ENCODE measurements at regions not wholly inside any gene's neighbourhood (a gene's known extent, or its start where the extent isn't known, plus 50 kb on each side); places are given as distances from the start of the nearest gene placed in this dataset.

GRCh38 chr4:132809298-132810032, 339.6 kb upstream of the PCDH10 start:
- TF ChIP-seq RAD21 (CRISPR knock-in tag; IDR thresholded peaks at IDR 0.05) (no peak), ZNF503 (CRISPR knock-in tag; IDR thresholded peaks at IDR 0.05) (no peak), ZBTB42 (CRISPR knock-in tag; IDR thresholded peaks at IDR 0.05) (no peak), SIN3B (IDR thresholded peaks at IDR 0.05; ENCODE audit: low read length) (no peak), PAWR (CRISPR knock-in tag; IDR thresholded peaks at IDR 0.05; ENCODE audit: borderline replicate concordance) (no peak), DDIT3 (CRISPR knock-in tag; IDR thresholded peaks at IDR 0.05) (no peak), ZNF468 (CRISPR knock-in tag; IDR thresholded peaks at IDR 0.05) (no peak), ZNF510 (CRISPR knock-in tag; IDR thresholded peaks at IDR 0.05; ENCODE audit: low read depth) (no peak), ZNF772 (CRISPR knock-in tag; IDR thresholded peaks at IDR 0.05) (no peak), BRF2 (CRISPR knock-in tag; IDR thresholded peaks at IDR 0.05) (no peak), ZNF138 (CRISPR knock-in tag; IDR thresholded peaks at IDR 0.05; ENCODE audit: low read depth) (no peak), ZNF256 (CRISPR knock-in tag; conservative IDR thresholded peaks at IDR 0.05) (no peak), PLRG1 (conservative IDR thresholded peaks at IDR 0.05) (no peak), SPEN (CRISPR knock-in tag; IDR thresholded peaks at IDR 0.05; ENCODE audit: low read depth) (no peak), ZFX (CRISPR knock-in tag; IDR thresholded peaks at IDR 0.05; ENCODE audit: low read depth) (no peak), ZNF777 (CRISPR knock-in tag; IDR thresholded peaks at IDR 0.05) (no peak), FLYWCH1 (CRISPR knock-in tag; IDR thresholded peaks at IDR 0.05) (no peak), SP140L (CRISPR knock-in tag; IDR thresholded peaks at IDR 0.05; ENCODE audit: borderline replicate concordance) (no peak), REPIN1 (CRISPR knock-in tag; IDR thresholded peaks at IDR 0.05; ENCODE audit: borderline replicate concordance, low read depth) (no peak), CREBL2 (CRISPR knock-in tag; IDR thresholded peaks at IDR 0.05; ENCODE audit: borderline replicate concordance) (no peak)
- WGBS (ENCODE audit: low lambda C conversion rate), result 20% methylated on average over 16 of the region's 16 CpGs
- peak; percentile 86 for ATAC-seq
- H3K9ac ChIP-seq (ENCODE audit: insufficient read depth, low read depth, low read length), result no peak overlapping the region
- no peak overlapping the region for H3K4me3 ChIP-seq (replicated peaks in 1 of 3; ENCODE audit: insufficient read depth in 1 of 3, low read depth in 2 of 3, low read length in 3 of 3)
- H3K4me1 ChIP-seq (ENCODE audit: insufficient read depth, low read length), result no peaks in the 10 kb centered on the region
- intact Hi-C loops (cut with micrococcal nuclease; ENCODE audit: unreplicated experiment), result no loop called here
- in situ Hi-C loops (cut with HindIII; ENCODE audit: extremely low pct_ligation_motif_present, low pct_unique_long_range_greater_than_20kb), result no loop called here
- no peak overlapping the region for H3K27ac ChIP-seq (ENCODE audit: extremely low read length, insufficient read depth, low read length)
- no peaks in the 10 kb centered on the region for H3K9me3 ChIP-seq (ENCODE audit: low read length)
- H3K4me2 ChIP-seq (ENCODE audit: low read depth, low read length), result no peak overlapping the region
- CTCF ChIA-PET (ENCODE audit: low intra/inter-chr PET ratio, low total read pairs), result no interaction called here
- no peaks in the 10 kb centered on the region for H4K20me1 ChIP-seq (ENCODE audit: insufficient read depth, low read length)
- POLR2A ChIA-PET, result no interaction called here
- H3K27me3 ChIP-seq (ENCODE audit: control insufficient read depth in 1 of 2, insufficient read depth in 2 of 2, low read length in 2 of 2), result no peaks in the 10 kb centered on the region
- BruUV-seq (replicated peaks), result no TSS peak
- no peaks in the 10 kb centered on the region for H3K79me2 ChIP-seq (ENCODE audit: insufficient read depth, low read length)
- H2AFZ ChIP-seq (ENCODE audit: low read length), result no peak overlapping the region
- DNase-seq (ENCODE audit: low spot score), result no peak
- FAIRE-seq, result no peak
- no peaks in the 10 kb centered on the region for H3K36me3 ChIP-seq (replicated peaks in 1 of 2; ENCODE audit: control insufficient read depth in 1 of 2, insufficient read depth in 2 of 2, low read length in 2 of 2)

All from HepG2 (cell line).